ENCODE measurements at regions not wholly inside any gene's neighbourhood (a gene's known extent, or its start where the extent isn't known, plus 50 kb on each side); places are given as distances from the start of the nearest gene placed in this dataset.

GRCh38 chr12:75774261-75775052 lies 257.1 kb downstream of the PHLDA1 start:
- peak; percentile 57 for ATAC-seq
- peak overlapping the region in 1 of 2 donors; percentile 7 for H3K27ac ChIP-seq
- intact Hi-C loops (cut with DNase I), result no loop called here

GRCh38 chr12:75773377-75773776 lies 258.2 kb downstream of the PHLDA1 start:
- H3K27ac ChIP-seq, result no peak overlapping the region
- no peak for DNase-seq
- no peak for TF ChIP-seq CTCF (IDR thresholded peaks at IDR 0.05)
- ATAC-seq, result no peak
- intact Hi-C loops (cut with DNase I), result no loop called here
- no peaks in the 10 kb centered on the region for H3K36me3 ChIP-seq
- no peaks in the 10 kb centered on the region for H3K9me3 ChIP-seq
- no peaks in the 10 kb centered on the region for H3K4me1 ChIP-seq
- H3K27me3 ChIP-seq, result no peaks in the 10 kb centered on the region
- no peak overlapping the region for H3K4me3 ChIP-seq

More at GRCh38 chr12:75774261-75775052, 257.1 kb downstream of the PHLDA1 start:
- H3K9me3 ChIP-seq, result no peaks in the 10 kb centered on the region
- TF ChIP-seq CTCF (IDR thresholded peaks at IDR 0.05), result no peak
- DNase-seq, result no peak
- no peaks in the 10 kb centered on the region for H3K4me1 ChIP-seq
- H3K27me3 ChIP-seq, result no peaks in the 10 kb centered on the region
- H3K4me3 ChIP-seq, result no peak overlapping the region
- H3K36me3 ChIP-seq, result no peaks in the 10 kb centered on the region

- intact Hi-C loops (cut with DNase I), result no loop called here
- ATAC-seq, result no peak
- no peak for TF ChIP-seq CTCF (IDR thresholded peaks at IDR 0.05)
These were observed 259.6 kb upstream of the KRR1 start for GRCh38 chr12:75771023-75771422.

GRCh38 chr12:75767957-75768356 lies 256.5 kb upstream of the KRR1 start:
- ATAC-seq (no peak), DNase-seq (no peak)
- Histone ChIP-seq H3K27me3 (no peaks in the 10 kb centered on the region), H3K9me3 (no peaks in the 10 kb centered on the region), H3K4me1 (no peaks in the 10 kb centered on the region), H3K4me3 (no peak overlapping the region), H3K36me3 (no peaks in the 10 kb centered on the region), H3K27ac (no peak overlapping the region)
- no peak for TF ChIP-seq CTCF (IDR thresholded peaks at IDR 0.05)
- intact Hi-C loops (cut with DNase I), result no loop called here

More at GRCh38 chr12:75771023-75771422, 259.6 kb upstream of the KRR1 start:
- Histone ChIP-seq H3K27ac (no peak overlapping the region), H3K27me3 (no peaks in the 10 kb centered on the region), H3K4me3 (no peak overlapping the region), H3K36me3 (no peaks in the 10 kb centered on the region), H3K4me1 (no peaks in the 10 kb centered on the region), H3K9me3 (no peaks in the 10 kb centered on the region)
- no peak for DNase-seq

- TF ChIP-seq CTCF (IDR thresholded peaks at IDR 0.05), result no peak
- Histone ChIP-seq H3K27ac (no peak overlapping the region), H3K36me3 (no peaks in the 10 kb centered on the region), H3K27me3 (no peaks in the 10 kb centered on the region), H3K4me3 (no peak overlapping the region), H3K4me1 (no peaks in the 10 kb centered on the region), H3K9me3 (no peaks in the 10 kb centered on the region)
- DNase-seq (no peak), ATAC-seq (no peak)
- intact Hi-C loops (cut with DNase I), result no loop called here
These were observed 255.1 kb upstream of the KRR1 start for GRCh38 chr12:75766263-75767160.

Measured in left lung (tissue), 4 donors.